ENCODE measurements at regions not wholly inside any gene's neighbourhood (a gene's known extent, or its start where the extent isn't known, plus 50 kb on each side); places are given as distances from the start of the nearest gene placed in this dataset.
"Not testable (repeated sequence)": the region's sequence is repeated elsewhere in the genome, so short reads cannot be mapped to it uniquely, and the experiment has no call there.

DNA sequence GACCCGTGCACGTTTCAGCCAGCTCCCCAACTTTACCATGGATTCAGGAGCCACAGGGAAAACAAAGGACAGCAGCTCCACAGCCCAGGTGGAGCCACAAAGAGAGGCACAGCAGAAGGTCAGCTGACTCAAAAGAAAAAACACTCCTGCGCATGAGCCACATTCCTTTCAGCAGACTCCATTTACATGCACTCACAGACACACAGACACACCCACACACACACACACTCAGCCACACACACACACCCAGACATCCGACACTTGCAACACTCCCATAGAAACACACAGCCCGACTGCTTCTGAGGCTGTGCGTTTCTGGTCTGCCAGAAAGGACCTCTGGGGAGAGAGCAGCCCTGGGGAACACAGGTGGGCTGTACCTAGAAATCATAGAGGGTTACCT lies 2335.5 kb downstream of the TP53TG3F start:
- no peak for DNase-seq
- no peaks in the 10 kb centered on the region for H3K36me3 ChIP-seq
- intact Hi-C loops (cut with micrococcal nuclease): no loop called here
- H3K27me3 ChIP-seq (ENCODE audit: low read depth): peaks cover 19% of the 10 kb centered on the region
- no peaks in the 10 kb centered on the region for H3K4me1 ChIP-seq
- H3K27ac ChIP-seq (replicated peaks): no peak overlapping the region
- H3K4me3 ChIP-seq: no peak overlapping the region
- peaks cover under 1% of the 10 kb centered on the region for H3K9me3 ChIP-seq (replicated peaks)
- TF ChIP-seq, protein P1, sequence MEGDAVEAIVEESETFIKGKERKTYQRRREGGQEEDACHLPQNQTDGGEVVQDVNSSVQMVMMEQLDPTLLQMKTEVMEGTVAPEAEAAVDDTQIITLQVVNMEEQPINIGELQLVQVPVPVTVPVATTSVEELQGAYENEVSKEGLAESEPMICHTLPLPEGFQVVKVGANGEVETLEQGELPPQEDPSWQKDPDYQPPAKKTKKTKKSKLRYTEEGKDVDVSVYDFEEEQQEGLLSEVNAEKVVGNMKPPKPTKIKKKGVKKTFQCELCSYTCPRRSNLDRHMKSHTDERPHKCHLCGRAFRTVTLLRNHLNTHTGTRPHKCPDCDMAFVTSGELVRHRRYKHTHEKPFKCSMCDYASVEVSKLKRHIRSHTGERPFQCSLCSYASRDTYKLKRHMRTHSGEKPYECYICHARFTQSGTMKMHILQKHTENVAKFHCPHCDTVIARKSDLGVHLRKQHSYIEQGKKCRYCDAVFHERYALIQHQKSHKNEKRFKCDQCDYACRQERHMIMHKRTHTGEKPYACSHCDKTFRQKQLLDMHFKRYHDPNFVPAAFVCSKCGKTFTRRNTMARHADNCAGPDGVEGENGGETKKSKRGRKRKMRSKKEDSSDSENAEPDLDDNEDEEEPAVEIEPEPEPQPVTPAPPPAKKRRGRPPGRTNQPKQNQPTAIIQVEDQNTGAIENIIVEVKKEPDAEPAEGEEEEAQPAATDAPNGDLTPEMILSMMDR (IDR thresholded peaks at IDR 0.05; ENCODE audit: borderline replicate concordance): no peak

DNA sequence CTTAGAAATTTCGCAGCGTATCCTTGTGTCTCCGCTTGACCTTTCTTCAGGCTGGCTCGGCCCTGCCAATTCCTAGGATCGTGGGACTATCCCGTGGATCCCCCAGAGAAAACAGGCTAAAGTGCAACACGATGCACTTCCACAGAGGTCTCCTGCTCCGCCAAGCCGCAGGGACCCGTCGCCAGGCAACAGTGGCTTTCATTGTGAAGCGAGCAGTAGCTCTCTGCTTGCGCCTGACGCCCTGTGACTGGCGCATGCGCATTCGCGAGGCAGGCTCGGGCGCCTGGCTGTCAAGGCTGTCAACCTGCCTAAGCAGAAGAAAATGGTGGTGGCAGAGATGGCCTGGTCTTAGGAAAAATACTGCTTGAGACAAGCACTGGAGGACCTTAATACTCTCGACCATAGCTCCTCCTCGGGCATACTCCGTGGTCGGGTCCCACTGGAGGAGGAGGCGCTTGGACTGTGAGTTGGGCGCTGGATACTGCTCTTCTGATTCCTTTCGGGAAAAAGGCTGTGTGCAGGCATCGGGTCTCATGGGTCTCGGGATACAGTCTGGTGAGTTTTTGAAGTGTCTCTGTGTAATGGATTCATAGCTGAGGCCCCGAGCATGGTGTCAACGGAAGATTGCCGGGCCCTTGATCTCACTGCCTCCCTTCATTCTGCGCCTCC lies 2336.1 kb downstream of the TP53TG3F start:
- H3K4me3 ChIP-seq: peak overlapping the region; percentile 9

DNA sequence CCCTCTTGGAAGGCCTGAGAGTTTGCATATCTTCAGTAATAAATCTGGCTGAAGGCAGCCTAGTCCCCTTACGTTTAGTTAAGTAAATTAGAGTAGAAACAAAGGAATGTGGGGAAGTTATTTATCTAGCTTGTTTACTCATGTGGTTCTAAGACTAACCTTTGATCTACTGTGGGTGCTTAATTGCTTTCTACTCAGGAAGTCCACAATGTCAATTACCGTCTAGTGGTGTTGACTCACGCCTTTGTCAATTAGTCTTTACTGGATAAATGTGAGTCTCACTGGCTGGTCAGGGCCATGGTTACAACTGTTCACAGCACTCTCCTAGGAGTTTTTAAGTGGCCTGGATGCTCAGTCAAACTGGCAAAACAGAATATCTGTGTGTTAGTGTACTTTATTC lies 2338.4 kb downstream of the TP53TG3F start:
- peaks cover 4% of the 10 kb centered on the region for H3K9me3 ChIP-seq (replicated peaks)
- intact Hi-C loops (cut with micrococcal nuclease): no loop called here

More for the DNA sequence above, 2336.1 kb downstream of the TP53TG3F start:
- intact Hi-C loops (cut with micrococcal nuclease): no loop called here
- Histone ChIP-seq H3K9me3 (replicated peaks) (peaks cover 4% of the 10 kb centered on the region), H3K4me1 (no peaks in the 10 kb centered on the region), H3K27me3 (ENCODE audit: low read depth) (peaks cover 13% of the 10 kb centered on the region), H3K27ac (replicated peaks) (no peak overlapping the region), H3K36me3 (no peaks in the 10 kb centered on the region)
- no peak for DNase-seq
- TF ChIP-seq, protein P1 (IDR thresholded peaks at IDR 0.05; ENCODE audit: borderline replicate concordance): no peak

DNA sequence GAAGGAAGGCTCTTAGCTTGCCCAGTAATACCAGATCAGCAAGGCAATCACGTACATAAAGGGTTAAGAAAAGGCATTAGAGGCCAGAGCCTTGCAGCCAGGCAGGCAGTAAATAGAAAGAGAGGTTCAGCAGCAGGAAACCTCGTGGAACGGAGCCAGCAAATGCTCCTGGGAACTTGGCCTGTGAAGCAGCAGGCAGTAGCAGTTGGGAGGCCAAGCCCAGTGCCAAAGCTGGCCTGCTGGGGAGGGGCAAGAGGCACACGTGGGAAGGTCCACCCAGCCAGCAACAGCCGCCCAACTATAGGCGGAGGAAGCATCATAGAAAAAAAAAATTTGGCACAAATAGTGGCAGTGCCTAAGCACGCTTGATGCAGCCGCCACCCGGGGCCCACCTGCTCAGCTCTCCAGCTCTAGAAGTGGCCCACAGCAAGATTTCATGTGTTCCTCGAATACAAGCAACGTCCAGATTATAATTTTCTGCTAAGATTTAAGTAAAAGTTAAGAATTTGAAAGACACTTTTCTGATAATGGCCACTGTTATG lies 2339.5 kb downstream of the TP53TG3F start:
- TF ChIP-seq, protein P1 (IDR thresholded peaks at IDR 0.05; ENCODE audit: borderline replicate concordance): no peak
- no peaks in the 10 kb centered on the region for H3K36me3 ChIP-seq
- no peak overlapping the region for H3K4me3 ChIP-seq
- H3K4me1 ChIP-seq: no peaks in the 10 kb centered on the region
- H3K27me3 ChIP-seq (ENCODE audit: low read depth): no peaks in the 10 kb centered on the region
- peak; percentile 69 for DNase-seq
- H3K9me3 ChIP-seq (replicated peaks): peaks cover 4% of the 10 kb centered on the region
- no peak overlapping the region for H3K27ac ChIP-seq (replicated peaks)
- intact Hi-C loops (cut with micrococcal nuclease): no loop called here

More for the DNA sequence above, 2338.4 kb downstream of the TP53TG3F start:
- Histone ChIP-seq H3K36me3 (no peaks in the 10 kb centered on the region), H3K4me3 (no peak overlapping the region), H3K27ac (replicated peaks) (no peak overlapping the region), H3K4me1 (no peaks in the 10 kb centered on the region), H3K27me3 (ENCODE audit: low read depth) (peaks cover 3% of the 10 kb centered on the region)
- no peak for DNase-seq
- TF ChIP-seq, protein P1 (IDR thresholded peaks at IDR 0.05; ENCODE audit: borderline replicate concordance): no peak

DNA sequence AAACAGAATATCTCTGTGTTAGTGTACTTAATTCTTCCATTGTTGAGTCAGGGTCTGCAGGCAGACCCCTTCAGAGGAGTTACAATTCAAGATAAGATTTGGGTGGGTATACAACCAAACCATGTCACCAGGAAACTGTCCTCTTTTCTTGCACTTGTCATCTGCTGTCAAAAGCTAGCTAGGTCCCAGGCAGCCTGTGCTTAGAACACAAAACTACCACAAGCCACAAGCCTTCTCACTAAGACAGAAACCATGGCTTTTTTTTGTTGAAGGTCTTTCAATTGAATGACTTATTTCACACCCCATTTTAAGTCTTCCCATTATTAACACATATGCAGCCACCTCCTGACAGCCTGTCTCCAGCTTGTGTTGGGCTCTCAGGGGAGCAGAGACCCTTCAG lies 2345.1 kb downstream of the TP53TG3F start:
- H3K36me3 ChIP-seq; H3K27me3 ChIP-seq (ENCODE audit: low read depth); H3K27ac ChIP-seq (replicated peaks); H3K9me3 ChIP-seq (replicated peaks); intact Hi-C loops (cut with micrococcal nuclease); DNase-seq; H3K4me1 ChIP-seq; H3K4me3 ChIP-seq: not testable (repeated sequence)

DNA sequence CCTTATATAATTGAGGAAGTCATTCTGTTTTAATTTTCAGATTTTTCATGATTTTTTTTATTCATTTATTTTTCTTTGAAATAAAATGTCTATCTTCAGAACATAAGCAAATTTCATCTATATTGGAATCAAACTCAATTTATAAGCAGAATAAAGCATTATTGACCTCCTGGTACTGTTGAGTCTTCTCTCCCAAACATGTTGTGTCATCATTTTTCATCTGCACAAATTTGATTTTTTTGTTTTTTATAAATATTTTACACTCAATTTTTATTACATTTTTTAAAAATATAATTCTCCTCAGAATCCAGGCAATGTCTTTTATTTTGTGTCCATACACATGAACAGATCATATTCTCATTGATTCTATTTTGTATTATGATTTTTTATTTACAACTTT lies 2363.9 kb downstream of the TP53TG3F start:
- intact Hi-C loops (cut with micrococcal nuclease): no loop called here
- TF ChIP-seq, protein P1 (IDR thresholded peaks at IDR 0.05; ENCODE audit: borderline replicate concordance): no peak
- Histone ChIP-seq H3K36me3 (no peaks in the 10 kb centered on the region), H3K9me3 (replicated peaks) (peaks cover 30% of the 10 kb centered on the region), H3K4me1 (no peaks in the 10 kb centered on the region), H3K27me3 (ENCODE audit: low read depth) (no peaks in the 10 kb centered on the region), H3K4me3 (no peak overlapping the region), H3K27ac (replicated peaks) (no peak overlapping the region)
- DNase-seq: no peak
